CD4-positive, alpha-beta T cell treated with Interleukin-1 beta for 1 hour (primary cell): ENCODE measurements at regions not wholly inside any gene's neighbourhood (a gene's known extent, or its start where the extent isn't known, plus 50 kb on each side); places are given as distances from the start of the nearest gene placed in this dataset.

Source experiments
- DNase-seq, 2 donors: peaks; one replicate each; pipeline ENCODE4 v3.0.0-alpha.2; 2020 to 2022

DNA sequence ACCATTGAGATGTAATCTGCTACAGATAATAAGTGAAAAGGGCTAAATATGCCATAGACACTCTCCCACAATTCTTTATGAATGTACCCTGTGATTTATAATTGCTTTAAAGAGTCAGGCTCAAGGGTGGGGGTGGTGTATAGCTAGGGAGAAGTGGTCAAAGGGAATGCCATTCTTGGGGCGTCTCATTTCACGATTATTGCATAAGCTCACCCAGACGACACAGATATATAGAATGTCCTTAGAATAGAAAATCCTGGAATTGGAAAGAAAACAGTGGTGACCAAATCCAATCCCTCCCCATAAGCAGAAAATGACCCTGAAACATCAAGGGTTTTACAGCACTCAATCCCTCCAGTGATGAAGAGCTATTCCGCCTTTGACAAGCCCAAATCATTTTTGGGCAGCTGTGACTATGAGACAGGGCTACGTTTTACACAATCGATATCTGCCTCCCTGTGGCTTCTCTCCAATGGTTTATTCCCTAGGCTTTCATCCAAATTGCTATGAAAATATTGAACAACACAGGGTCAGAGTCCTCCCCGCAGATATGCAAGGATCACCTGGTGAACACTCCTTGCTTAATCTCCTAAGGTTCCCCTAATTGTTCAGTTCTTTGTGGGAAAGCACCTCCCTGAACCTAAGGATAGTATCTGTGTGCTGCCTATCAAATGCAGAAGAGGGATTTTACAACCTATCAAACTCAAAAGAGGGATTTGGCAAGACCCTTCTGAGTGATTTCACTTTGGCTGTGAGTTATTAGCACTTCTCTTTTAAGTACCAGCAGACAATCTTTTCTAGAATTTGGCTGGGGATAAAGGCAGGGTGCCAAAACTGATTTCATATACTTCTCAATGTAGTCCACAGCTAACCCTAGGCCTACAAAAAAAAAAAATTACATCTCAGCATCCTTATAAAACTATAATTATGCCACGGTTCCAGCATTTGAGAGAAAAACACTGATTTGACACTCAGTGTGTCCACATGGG, 144.9 kb upstream of the CDH6 start:
- no peak for DNase-seq

DNA sequence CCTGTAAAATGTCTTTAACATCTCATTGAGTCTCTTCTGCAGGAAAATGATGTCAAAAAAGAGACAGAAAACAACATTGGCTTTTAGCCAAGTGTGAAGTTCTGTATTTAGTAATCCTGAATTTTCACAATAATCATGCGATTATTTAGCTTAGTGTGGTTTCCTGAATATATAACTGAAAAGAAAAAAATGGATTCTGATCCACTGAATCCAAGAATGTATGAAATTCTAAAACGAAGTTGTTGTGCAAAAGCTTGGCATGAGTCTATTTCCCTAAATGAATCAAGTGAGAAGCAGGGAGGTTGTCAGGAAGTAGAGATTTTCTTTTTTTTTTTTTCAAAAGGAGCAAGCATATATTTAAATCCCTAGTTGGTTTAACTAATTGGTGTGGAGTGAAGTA, 145.9 kb upstream of the CDH6 start:
- no peak for DNase-seq

DNA sequence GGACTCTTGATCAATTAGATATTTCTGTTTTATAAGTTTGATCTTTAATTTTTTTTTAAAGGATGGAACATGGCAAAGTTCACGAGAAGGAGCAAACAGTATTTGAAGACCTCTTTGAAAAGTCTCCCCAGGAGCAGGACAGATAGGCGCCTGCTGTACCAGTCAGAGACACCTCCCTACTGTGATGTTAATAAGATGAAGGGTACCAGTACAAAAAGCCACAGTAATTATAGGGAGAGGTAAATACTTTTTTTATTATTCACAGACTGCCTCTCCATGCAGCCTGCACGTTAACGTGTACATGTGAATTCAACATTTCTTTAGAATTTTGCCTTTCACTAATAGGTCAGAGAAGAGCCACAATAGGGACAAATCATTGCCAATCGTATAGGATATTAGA, 146.5 kb upstream of the CDH6 start:
- DNase-seq: no peak

- no peak for DNase-seq
Observed at GRCh38 chr5:31036411-31036810, 157.1 kb upstream of the CDH6 start.

GRCh38 chr5:31033295-31033694, 160.2 kb upstream of the CDH6 start:
- no peak for DNase-seq

DNA sequence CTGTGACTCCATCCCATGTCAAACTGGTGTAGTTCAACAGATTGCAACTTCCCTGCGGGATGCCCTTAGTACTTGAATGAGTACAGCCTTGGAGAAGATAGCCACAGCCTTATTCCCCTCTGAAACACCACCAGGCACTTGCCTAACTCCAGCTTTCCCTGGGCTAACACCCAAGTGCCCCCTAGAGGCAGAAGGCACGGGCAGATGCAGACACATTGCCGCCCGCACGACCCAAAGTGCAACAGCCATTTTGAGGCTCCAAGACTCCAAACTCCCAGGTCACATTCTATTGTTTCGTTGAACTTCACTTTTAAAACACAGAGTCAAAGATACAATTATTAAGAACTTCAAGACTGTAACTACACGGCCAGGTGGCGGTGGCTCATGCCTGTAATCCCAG, 163.6 kb upstream of the CDH6 start:
- DNase-seq: no peak

GRCh38 chr5:31027721-31028120, 165.8 kb upstream of the CDH6 start:
- DNase-seq: no peak

DNA sequence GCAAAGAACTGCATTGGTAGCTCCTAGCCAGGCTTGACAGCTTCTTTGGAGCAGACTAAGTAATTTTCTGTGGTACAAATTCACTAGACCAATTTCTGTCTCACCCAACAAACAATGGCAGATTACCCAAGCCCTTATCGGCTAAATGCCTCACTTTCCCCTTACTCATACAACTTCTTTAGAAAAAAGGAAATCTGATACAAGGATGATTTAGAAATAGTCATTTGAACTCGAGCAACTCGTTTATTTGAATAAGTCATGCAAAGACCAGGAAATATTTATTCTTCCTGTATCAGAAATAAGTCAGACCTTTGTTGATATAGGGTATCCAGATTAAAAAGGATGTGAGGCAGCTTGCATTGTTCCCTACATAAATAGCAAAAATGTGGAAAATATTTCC, 170.4 kb upstream of the CDH6 start:
- no peak for DNase-seq

- no peak for DNase-seq
Observed at GRCh38 chr5:31021181-31021624, 172.3 kb upstream of the CDH6 start.

DNA sequence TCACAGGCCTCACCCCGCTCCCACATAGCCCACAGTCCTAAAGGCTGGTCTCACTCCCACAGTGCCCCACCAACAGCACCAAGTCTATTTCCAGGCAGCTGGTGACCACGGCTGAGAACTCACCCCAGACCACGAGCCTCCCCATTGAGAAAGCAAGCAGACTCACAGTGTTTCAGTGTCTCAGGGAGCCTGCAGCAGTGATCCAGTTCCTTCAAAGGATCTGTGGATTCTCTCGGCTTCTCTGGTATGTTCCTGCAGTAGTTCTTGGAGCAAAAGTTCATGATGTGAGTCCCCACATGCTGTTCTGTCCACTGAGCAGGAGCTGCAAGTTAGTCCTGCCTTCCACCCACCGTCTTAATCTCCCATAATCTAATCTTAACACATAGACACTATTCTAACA, 185.3 kb upstream of the CDH6 start:
- no peak for DNase-seq

- DNase-seq: no peak
Observed at GRCh38 chr5:31007672-31008071, 185.8 kb upstream of the CDH6 start.

DNA sequence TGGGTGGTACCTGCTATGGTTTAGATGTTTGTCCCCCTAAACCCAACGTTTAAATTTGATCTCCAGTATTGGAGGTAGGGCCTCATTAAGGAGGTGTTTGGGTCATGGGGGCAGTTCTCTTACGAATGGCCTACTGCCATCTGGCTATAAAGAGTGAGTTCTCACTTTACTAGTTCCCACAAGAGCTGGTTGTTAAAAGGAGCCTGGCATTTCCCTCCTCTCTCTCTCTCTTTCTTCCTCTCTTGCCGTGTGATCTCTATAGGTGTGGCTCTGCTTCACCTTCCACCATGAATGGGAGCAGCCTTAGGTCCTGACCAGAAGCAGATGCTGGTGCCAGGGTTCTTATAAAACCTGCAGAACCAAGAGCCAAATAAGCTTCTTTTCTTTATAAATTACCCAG, 193.2 kb upstream of the CDH6 start:
- DNase-seq: no peak

- no peak for DNase-seq
Observed at GRCh38 chr5:30997681-30998080, 195.8 kb upstream of the CDH6 start.

- no peak for DNase-seq
Observed at GRCh38 chr5:30994902-30995301, 198.6 kb upstream of the CDH6 start.

GRCh38 chr5:30994176-30994575, 199.3 kb upstream of the CDH6 start:
- no peak for DNase-seq

- no peak for DNase-seq
Observed at GRCh38 chr5:30991462-30991861, 202.0 kb upstream of the CDH6 start.

DNA sequence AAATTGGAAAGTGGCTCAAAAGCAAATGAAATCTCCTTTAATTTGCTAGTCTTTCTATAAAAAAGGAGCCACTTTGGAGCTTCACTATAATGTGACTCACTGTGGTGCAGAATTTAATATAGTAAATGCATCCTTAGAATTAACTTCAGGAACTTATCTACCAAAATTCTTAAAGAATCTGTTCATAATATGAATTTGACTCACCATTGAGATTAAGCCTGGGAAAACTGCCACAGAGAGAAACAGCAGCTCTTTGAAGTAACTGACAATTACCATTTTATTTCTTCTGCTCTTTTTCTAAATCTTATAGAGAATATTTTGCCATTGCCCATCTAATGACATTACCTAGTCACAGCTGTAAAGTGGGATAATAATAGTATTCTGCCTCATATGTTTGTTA, 211.9 kb upstream of the CDH6 start:
- no peak for DNase-seq

- DNase-seq: no peak
Observed at GRCh38 chr5:30968971-30969370, 224.5 kb upstream of the CDH6 start.

- DNase-seq: no peak
Observed at GRCh38 chr5:30960036-30960435, 233.4 kb upstream of the CDH6 start.

DNA sequence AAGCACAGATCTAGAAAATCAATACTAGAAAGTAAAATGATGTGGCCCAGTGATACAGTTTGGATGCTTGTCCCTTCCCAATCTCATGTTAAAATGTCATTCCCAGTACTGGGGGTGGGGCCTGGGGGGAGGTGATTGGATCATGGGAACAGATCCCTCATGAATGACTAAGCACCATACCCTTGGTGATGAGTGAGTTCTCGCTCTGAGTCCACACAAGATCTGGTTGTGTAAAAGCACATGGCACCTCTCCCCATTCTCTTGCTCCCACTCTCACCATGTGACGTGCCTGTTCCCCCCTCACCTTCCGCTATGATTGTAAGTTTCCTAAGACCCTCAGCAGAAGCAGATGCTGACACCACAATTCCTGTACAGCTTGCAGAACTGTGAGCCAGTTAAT, 234.2 kb upstream of the CDH6 start:
- no peak for DNase-seq

- DNase-seq: no peak
Observed at GRCh38 chr5:30957591-30957990, 235.9 kb upstream of the CDH6 start.

- DNase-seq: no peak
Observed at GRCh38 chr5:30956251-30956650, 237.2 kb upstream of the CDH6 start.

DNA sequence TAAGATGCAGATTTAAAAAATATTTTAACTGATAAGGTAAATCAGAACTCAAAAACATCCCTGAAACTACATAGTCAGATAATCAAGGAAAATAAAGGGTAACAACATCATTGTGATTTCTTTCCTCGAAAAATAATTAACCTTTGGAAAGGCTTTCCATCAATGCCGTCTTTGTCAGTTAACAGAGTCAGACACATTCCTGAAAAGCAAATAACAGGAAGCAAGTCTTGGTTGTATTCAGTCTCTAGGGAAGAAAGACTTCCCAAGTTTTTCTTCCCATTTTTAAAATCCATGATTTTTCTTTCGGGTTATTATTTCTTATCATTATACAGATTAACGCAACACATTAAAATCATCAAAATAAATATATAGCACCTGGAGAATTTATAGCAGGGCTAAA, 256.4 kb upstream of the CDH6 start:
- no peak for DNase-seq

DNA sequence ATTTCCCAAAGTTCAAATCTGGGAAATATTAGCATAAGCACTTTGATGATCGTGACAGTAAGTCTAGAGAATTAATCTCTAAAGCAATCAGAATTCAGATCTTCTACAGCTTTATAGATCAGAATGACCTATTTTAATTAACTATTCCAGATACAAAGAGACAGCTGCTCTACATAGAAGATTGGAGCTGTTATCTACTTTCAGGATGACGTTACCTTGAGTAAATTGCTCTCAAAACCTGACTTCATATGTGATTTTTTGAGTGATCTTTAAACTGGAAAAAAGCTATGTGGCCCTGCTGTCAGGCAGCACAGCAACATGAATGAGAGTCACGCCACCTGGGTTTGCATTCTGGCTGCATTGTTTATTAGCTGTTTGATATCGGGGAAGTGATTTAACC, 259.9 kb upstream of the CDH6 start:
- DNase-seq: no peak
